ENCODE measurements at regions not wholly inside any gene's neighbourhood (a gene's known extent, or its start where the extent isn't known, plus 50 kb on each side); places are given as distances from the start of the nearest gene placed in this dataset.

DNA sequence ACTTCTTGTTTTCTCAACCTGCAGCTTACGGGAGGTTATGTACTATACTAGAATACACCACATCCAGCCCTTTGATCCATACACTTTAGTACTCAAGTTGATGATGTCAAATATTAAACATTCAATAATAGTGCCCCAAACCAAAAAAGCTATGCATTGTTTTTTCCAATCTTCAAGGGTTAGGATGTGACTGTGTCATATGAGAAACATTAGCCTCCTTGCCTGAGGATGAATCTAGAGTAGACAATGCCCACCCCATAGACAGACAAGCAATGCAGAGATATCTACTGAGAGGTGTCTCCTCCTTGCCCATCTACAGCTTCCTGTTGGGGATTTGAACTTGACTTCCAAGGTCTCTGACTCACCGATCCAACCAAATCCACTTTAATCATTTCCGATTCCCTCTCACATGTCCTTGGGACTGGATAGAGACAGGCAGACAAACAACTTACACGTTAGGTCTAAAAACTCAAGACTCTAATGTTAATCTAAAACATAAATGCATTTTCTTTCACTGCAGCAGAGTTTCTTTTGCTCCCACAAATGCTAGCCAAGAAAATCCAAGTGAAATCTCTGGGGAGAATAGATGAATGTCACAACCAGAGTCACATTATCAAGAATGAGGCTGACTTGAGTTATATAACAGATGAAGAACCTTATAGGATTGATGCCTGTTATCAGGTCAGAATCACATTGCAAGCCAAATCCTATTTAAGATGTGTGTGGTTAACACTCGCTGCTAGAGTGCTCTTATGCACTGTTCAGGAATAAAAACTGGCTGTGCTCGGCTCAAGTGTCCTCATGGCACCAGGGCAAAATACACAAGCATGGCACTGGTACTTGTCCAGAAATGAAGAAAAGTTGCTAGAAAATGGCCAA is 75.5 kb upstream of the TNFAIP3 start:
- TF ChIP-seq, protein P1, sequence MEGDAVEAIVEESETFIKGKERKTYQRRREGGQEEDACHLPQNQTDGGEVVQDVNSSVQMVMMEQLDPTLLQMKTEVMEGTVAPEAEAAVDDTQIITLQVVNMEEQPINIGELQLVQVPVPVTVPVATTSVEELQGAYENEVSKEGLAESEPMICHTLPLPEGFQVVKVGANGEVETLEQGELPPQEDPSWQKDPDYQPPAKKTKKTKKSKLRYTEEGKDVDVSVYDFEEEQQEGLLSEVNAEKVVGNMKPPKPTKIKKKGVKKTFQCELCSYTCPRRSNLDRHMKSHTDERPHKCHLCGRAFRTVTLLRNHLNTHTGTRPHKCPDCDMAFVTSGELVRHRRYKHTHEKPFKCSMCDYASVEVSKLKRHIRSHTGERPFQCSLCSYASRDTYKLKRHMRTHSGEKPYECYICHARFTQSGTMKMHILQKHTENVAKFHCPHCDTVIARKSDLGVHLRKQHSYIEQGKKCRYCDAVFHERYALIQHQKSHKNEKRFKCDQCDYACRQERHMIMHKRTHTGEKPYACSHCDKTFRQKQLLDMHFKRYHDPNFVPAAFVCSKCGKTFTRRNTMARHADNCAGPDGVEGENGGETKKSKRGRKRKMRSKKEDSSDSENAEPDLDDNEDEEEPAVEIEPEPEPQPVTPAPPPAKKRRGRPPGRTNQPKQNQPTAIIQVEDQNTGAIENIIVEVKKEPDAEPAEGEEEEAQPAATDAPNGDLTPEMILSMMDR (IDR thresholded peaks at IDR 0.05; ENCODE audit: control insufficient read depth, insufficient read depth, low read depth, low read length, missing control alignments) = no peak
- no peak for DNase-seq (ENCODE audit: low read depth)
- H3K4me3 ChIP-seq (ENCODE audit: control insufficient read depth, low read depth, low read length) = no peak overlapping the region

DNA sequence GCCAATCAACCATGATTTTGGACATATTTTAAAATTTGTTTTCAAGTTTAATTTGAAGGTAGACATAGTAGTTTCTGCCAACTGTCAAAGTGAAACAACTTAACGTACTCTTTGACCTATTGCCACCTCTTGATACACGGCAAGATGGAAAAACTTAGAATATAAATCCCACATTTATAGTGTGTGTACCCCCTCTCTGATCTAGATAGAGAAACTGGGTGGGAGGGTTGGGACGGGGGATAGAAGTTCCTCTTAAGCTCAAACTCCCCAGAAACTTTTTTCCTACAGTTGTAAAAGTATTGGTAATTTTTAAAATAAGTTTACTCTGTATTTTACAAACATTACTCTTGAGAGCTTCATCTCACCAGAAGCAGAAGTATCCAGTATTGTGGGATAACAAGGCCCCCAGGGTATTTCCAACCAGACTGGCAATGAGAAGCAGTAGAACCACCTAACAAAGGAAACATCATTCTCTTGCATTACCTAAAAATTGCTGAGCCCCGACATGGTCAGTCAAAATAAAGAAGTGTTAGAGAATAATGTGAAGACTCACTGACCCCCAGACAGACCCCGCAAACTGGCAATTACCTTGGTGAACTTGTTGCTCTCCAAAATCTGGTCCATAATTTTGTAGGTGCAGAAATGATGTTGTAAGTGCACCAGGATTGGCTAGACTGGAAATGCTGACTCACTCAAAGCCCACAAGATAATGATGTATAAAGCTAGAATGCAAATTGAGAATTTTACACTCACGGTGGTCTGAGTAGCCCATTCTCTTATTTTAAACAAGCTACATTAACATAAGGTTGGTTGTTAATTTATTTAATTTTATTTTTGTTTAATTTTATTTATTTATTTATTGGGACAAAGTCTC is 74.7 kb upstream of the TNFAIP3 start:
- no peak for DNase-seq (ENCODE audit: low read depth)
- no peak overlapping the region for H3K4me3 ChIP-seq (ENCODE audit: control insufficient read depth, low read depth, low read length)

DNA sequence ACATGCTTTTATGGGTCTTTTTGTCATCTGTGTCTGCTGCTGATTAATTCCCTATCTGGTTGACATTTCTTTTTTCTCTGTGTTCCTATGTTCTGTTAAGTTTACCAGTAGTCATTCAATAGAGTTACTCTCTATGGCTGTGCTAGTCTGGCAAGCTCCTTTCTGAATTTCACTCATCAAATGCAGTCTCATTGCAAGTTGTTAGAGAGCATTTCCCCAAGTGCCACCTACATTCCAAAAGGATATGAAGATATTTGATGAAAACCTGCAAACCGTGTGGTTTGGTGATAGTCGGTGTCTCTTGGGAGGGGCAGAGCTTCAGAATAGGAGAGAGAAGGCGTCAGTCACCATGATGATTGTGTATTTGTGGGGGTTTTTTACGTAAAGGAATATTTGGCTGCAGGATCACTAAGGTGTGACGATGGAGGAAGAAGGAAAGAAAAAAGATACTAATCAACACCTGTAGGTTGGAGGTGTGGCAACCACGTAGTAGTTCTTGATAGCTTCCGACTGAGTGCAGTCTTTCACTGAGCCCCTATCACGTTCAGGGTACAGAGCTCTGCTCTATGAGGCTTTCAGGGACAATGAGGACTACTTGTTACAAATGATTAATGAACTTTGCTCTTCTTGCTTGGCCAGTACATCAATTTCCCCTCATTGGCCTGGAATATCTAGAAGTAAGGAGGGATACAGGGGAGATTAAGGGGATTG is 73.1 kb upstream of the TNFAIP3 start:
- no peak overlapping the region for H3K4me3 ChIP-seq (ENCODE audit: control insufficient read depth, low read depth, low read length)
- no peak for DNase-seq (ENCODE audit: low read depth)
- TF ChIP-seq, protein P1 (IDR thresholded peaks at IDR 0.05; ENCODE audit: control insufficient read depth, insufficient read depth, low read depth, low read length, missing control alignments) = no peak

More for the DNA sequence above, 74.7 kb upstream of the TNFAIP3 start:
- TF ChIP-seq, protein P1 (IDR thresholded peaks at IDR 0.05; ENCODE audit: control insufficient read depth, insufficient read depth, low read depth, low read length, missing control alignments) = no peak

DNA sequence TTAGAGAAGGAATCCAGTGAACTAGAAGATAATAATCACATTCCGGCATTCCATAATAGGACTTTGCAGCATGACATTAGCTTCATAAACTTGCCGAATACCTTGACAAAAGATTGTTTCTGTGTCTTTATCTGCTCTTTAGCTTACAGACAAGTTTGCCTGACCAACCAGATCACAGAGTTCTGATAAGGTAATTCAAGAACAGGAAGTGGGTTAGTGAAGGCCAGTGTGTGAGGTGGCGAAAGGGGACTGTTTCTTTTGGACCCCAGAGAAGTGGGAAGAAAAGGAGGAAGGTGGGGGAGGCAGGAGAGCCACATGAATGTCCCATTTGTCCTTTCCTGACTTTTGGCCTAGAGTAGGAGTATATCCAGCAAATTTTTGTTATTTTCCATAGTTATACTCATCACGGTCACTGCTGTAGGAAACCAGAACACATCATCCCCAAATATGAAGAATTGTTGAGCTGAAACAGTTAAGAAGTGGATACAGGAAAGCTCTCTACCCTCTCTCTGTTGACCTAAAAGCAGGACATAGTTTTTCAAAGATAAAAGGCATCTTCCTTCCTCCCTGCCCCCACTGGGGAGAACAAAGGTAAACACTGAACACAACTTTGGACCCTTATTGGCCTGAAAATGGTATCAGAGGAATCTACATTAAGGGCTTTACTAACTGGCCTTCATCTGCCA is 72.4 kb upstream of the TNFAIP3 start:
- TF ChIP-seq, protein P1 (IDR thresholded peaks at IDR 0.05; ENCODE audit: control insufficient read depth, insufficient read depth, low read depth, low read length, missing control alignments) = no peak
- H3K4me3 ChIP-seq (ENCODE audit: control insufficient read depth, low read depth, low read length) = no peak overlapping the region
- no peak for DNase-seq (ENCODE audit: low read depth)

DNA sequence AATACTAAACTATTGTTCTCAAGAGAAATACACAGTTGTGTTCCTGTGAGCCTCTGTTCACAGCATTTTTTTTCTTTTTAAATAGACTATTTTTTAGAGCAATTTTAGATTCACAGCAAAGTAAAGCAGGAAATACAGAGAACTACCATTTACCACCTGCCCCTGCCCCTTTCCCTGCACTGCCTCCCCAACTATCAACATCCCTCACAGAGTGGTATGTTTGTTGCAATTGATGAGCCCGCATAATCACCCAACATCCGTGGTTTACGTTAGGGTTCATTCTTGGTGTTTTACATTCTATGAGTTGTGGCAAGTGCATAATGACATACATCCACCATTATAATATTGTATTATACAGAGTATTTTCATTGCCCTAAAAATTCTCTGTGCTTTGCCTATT is 71.6 kb upstream of the TNFAIP3 start:
- no peak for DNase-seq (ENCODE audit: low read depth)
- TF ChIP-seq, protein P1 (IDR thresholded peaks at IDR 0.05; ENCODE audit: control insufficient read depth, insufficient read depth, low read depth, low read length, missing control alignments) = no peak

DNA sequence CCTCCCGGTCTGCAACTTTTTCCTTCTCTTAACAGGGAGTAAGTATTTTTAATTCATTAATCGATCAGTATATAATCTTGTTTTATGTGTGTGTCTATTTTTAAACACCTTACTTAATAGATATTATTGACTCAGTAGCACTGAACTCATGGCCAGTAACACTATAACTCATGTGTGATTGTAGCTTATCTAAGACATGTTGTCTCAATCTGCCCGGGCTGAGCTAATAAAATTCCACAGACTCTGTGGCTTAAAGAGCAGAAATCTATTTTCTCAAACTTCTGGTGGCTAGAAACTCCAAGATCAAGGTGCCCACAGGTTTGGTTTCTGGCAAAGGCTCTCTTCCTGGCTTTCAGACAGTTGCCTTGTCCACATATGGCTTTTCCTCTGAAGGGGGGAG is 68.8 kb upstream of the TNFAIP3 start:
- TF ChIP-seq, protein P1 (IDR thresholded peaks at IDR 0.05; ENCODE audit: control insufficient read depth, insufficient read depth, low read depth, low read length, missing control alignments) = no peak
- no peak for DNase-seq (ENCODE audit: low read depth)
- no peak overlapping the region for H3K4me3 ChIP-seq (ENCODE audit: control insufficient read depth, low read depth, low read length)

More for the DNA sequence above, 71.6 kb upstream of the TNFAIP3 start:
- H3K4me3 ChIP-seq (ENCODE audit: control insufficient read depth, low read depth, low read length) = no peak overlapping the region
